A673 (cell line): ENCODE measurements at regions not wholly inside any gene's neighbourhood (a gene's known extent, or its start where the extent isn't known, plus 50 kb on each side); places are given as distances from the start of the nearest gene placed in this dataset.

Experiments used
- BruUV-seq: library from RNA; stranded (reverse); fragments of 400-500 nt; replicated peaks from 2 replicates; lab custom pipeline; 2021; lab: Mats Ljungman, UMichigan
- CTCF ChIA-PET: fragments of 300-600 bp; sonication (Branson Sonifier 250); formaldehyde crosslinking; loops from one replicate; lab custom pipeline; 2022; ENCODE audit warnings: antibody characterized with exemption; lab: Charles Lee
- POLR2A ChIA-PET: fragments of 300-600 bp; sonication (Branson Sonifier 250); formaldehyde crosslinking; loops from one replicate; lab custom pipeline; 2022; ENCODE audit warnings: antibody characterized with exemption; ENCODE audit not compliant: low non-redundant PET; lab: Charles Lee
- DNase-seq: peaks from one replicate; pipeline ENCODE4 v3.0.0-alpha.2; 2015; ENCODE audit warnings: low spot score
- H3K27ac ChIP-seq: fragments of 200-600 bp; sonication (generic); 2 replicates; pipeline ENCODE4 v1.5.1; 2016; ENCODE audit warnings: mixed run types, low read depth, mild to moderate bottlenecking, mixed read lengths, antibody characterized with exemption, low read length; ENCODE audit not compliant: poor library complexity, severe bottlenecking
- H3K27me3 ChIP-seq: fragments of 200-600 bp; sonication (generic); replicated peaks from 2 replicates; pipeline ENCODE4 v1.6.1; 2017; ENCODE audit warnings: mixed run types, low read depth, mild to moderate bottlenecking, mixed read lengths, antibody characterized with exemption, low read length; ENCODE audit not compliant: insufficient read depth, poor library complexity
- H3K36me3 ChIP-seq: fragments of 200-600 bp; sonication (generic); 2 replicates; pipeline ENCODE4 v1.6.1; 2016; ENCODE audit warnings: mixed run types, mild to moderate bottlenecking, mixed read lengths, antibody characterized with exemption, low read length; ENCODE audit not compliant: insufficient read depth, poor library complexity, severe bottlenecking
- H3K4me1 ChIP-seq: fragments of 200-600 bp; sonication (generic); 2 replicates; pipeline ENCODE4 v1.6.1; 2017; ENCODE audit warnings: mixed run types, mild to moderate bottlenecking, mixed read lengths, antibody characterized with exemption, low read length; ENCODE audit not compliant: insufficient read depth, poor library complexity, severe bottlenecking
- H3K4me3 ChIP-seq: fragments of 200-600 bp; sonication (generic); 2 replicates; pipeline ENCODE4 v1.5.1; 2016; ENCODE audit warnings: low read depth, mixed run types, mild to moderate bottlenecking, mixed read lengths, low read length; ENCODE audit not compliant: poor library complexity, severe bottlenecking
- H3K9me3 ChIP-seq: fragments of 200-600 bp; sonication (generic); 2 replicates; pipeline ENCODE4 v1.6.1; 2016; ENCODE audit warnings: mixed run types, low read depth, mild to moderate bottlenecking, mixed read lengths, antibody characterized with exemption, low read length; ENCODE audit not compliant: poor library complexity, severe bottlenecking
- CTCF ChIP-seq: fragments of 300-800, 200-600 bp; sonication (generic); conservative IDR thresholded peaks from 2 replicates; pipeline ENCODE4 v1.5.1; 2017; ENCODE audit warnings: low read depth, mild to moderate bottlenecking, antibody characterized with exemption, low read length, moderate library complexity, mixed read lengths
- EZH2 ChIP-seq: fragments of 200-600 bp; sonication (generic); IDR thresholded peaks from 2 replicates; pipeline ENCODE4 v1.6.1; 2017; ENCODE audit warnings: borderline replicate concordance, low read depth, mild to moderate bottlenecking, mixed read lengths, antibody characterized with exemption, low read length; ENCODE audit not compliant: poor library complexity, severe bottlenecking
- intact Hi-C: fragments of 100-400 bp; cut with micrococcal nuclease; formaldehyde crosslinking; loops from one replicate; pipeline ENCODE4 v1.10.0; 2022; ENCODE audit not compliant: unreplicated experiment

GRCh38 chr7:114086914-114087652 is 168.3 kb upstream of the PPP1R3A start:
- peak; percentile 4 for DNase-seq
- BruUV-seq, result no TSS peak
- intact Hi-C loops, result loop anchor here (10.0 kb wide), 3 partner anchors 448 to 1828 kb away; no protein-coding TSS in a partner anchor
- Histone ChIP-seq H3K27ac (no peak overlapping the region), H3K4me3 (peak overlapping the region; percentile 52), H3K36me3 (no peaks in the 10 kb centered on the region), H3K27me3 (peaks cover 99% of the 10 kb centered on the region), H3K9me3 (no peaks in the 10 kb centered on the region), H3K4me1 (peaks cover 12% of the 10 kb centered on the region)
- TF ChIP-seq CTCF (no peak), EZH2 (peak; percentile 53)
- POLR2A ChIA-PET, result no interaction called here
- CTCF ChIA-PET, result no interaction called here

GRCh38 chr7:114086537-114086913 is 167.7 kb upstream of the PPP1R3A start:
- intact Hi-C loops, result loop anchor here (10.0 kb wide), 3 partner anchors 448 to 1828 kb away; no protein-coding TSS in a partner anchor
- CTCF ChIA-PET, result no interaction called here
- peak; percentile 4 for DNase-seq

More at GRCh38 chr7:114086537-114086913, 167.7 kb upstream of the PPP1R3A start:
- POLR2A ChIA-PET, result no interaction called here
- no peaks in the 10 kb centered on the region for H3K36me3 ChIP-seq
- H3K27ac ChIP-seq, result no peak overlapping the region
- peak overlapping the region; percentile 52 for H3K4me3 ChIP-seq
- peaks cover 99% of the 10 kb centered on the region for H3K27me3 ChIP-seq
- no TSS peak for BruUV-seq
- TF ChIP-seq CTCF, result no peak
- TF ChIP-seq EZH2, result peak; percentile 78
- H3K4me1 ChIP-seq, result peaks cover 13% of the 10 kb centered on the region
- no peaks in the 10 kb centered on the region for H3K9me3 ChIP-seq
